Esophagus mucosa (tissue), 1 donor: ENCODE measurements at regions not wholly inside any gene's neighbourhood (a gene's known extent, or its start where the extent isn't known, plus 50 kb on each side); places are given as distances from the start of the nearest gene placed in this dataset.
A peak's percentile ranks its signal among the peaks of the same experiment; 100 is the strongest.

Source experiments
- ATAC-seq: fragments of 200-7000 bp; cut with Tn5 transposase; one replicate; pipeline ENCODE4 v1.9.1; 2020
- donor health status: DM: yes; HTN: yes; CAD: no.

DNA sequence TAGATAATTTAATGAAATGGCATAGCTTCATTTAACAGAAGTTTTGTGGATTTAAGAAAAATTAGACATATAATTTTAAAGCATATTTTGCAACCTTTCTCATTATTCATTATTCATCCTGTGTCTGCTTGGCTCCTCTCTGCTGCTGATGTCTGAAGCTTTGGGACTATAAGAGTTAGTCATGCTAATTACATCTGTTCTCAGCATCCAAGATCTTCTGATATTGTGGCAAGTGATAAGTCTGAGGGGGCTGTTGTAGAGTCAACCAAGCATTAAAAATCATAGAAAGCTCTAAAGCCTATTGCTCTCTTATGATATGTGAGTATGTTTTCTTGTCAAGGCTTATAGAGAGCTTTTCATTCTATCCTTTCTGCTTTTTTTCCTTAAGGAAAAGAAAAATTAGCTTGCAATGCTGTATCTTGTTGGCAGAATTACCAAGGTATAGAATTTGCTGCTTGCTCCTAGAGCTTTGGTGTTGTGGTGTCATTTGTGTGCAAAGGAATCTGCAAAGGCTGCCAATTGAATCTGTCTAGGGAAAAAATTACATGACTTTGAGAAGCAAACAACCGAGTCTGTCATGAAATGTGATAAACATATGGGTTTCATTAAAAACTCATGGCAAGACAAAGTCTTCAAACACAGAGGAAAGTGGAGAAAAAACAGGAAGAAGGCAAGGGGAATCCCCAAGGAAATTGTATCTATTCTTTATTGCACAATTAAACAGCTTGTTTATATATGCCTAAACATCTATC, 156.1 kb upstream of the DAB2 start:
- no peak for ATAC-seq

DNA sequence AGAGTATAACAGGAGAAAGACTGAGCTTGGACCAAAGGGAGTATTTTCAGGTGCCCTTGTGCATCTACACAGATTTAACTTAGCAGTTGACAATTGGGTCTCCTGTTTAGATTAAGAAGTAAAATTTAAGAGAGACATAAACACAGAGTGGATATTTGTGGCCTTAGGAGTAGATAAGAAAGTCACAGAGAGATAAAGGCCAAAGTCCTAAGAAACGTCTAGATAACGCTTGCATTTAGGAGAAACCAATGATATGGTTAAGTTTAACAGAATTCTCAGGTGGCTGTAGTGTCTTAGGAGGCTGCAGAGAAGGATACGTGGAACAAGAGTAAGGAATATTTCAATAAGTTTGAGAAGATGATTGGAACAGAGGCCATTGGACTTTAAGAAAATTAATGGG, 155.0 kb upstream of the DAB2 start:
- no peak for ATAC-seq

DNA sequence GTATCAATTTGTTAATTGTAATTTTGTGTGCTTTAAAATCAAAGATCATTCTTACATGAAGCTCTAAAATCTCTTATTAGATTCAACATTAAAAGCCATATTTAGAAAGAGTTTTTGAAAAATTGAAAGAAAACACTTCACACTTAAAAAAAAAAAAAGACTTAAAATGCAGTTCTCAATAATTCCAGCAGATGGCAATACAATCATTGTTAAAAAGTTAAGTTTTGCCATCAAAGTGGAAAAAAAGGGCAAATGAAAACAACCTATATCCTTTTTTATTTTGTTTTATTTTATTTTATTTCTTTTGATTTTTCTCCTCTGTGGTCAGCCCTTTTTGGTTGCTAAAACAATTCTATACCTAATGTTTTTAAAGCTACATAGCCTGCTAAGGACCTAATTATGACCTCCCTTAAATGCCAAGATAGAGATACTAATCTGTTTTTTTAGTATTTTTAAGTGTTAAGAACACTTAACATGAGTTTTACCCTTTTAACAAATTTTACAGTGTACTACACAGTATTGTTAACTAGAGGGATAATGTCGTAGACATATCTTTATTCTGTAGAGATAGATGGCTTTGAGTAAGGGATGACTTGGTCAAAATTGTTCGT, 154.2 kb upstream of the DAB2 start:
- ATAC-seq: no peak

GRCh38 chr5:39577529-39577928, 152.7 kb upstream of the DAB2 start:
- ATAC-seq: no peak

DNA sequence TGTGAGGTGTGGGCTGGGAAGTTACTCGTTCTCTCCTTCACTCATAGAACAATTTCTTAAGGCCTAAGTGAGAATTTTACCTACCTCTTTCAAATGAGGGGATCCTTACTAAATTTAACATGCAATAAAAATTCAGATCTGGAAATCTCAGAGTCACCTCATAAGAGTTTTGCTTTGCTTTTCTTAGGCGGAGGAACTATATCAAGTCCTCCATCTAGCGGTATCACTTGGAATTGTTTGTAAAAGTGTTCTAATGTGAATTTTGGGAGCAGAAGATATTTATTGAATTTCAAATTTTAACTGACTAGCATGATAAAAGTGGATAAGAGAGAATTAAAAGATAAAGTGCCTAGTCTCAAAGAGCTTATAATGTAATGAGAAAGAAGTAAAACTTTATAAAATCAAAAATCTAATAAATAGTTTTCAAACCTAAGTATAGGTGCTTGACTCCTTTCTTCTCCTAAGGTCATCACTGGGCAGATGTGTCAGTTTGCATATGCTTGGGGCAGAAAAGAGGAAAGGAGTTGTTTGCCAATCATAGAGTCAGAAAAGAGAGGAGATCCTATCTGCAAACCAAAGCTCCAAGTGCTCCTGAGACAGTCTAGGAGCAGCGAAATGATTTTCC, 145.7 kb upstream of the DAB2 start:
- no peak for ATAC-seq

DNA sequence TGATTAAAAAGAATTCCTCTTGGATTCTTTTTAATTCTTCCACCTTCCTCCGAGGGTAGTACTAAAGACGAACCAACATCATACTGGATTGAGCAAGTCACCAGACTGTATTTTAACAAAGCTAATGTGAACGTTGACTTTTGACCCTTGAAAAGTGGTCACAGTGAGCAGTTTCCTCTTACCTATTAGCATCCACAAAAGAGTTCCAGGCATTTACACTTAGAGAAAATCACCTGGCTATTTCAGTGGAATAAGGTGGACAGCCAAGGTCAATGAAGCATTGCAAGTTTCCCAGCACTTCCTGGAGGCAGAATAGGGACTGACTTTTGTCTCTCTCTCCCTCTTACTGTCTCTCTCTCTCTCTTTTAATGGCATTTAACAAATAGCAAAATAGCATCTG, 145.1 kb upstream of the DAB2 start:
- ATAC-seq: no peak

GRCh38 chr5:39566891-39567290, 142.1 kb upstream of the DAB2 start:
- ATAC-seq: no peak

GRCh38 chr5:39566029-39566428, 141.2 kb upstream of the DAB2 start:
- no peak for ATAC-seq

GRCh38 chr5:39561421-39561820, 136.6 kb upstream of the DAB2 start:
- ATAC-seq: no peak

- ATAC-seq: no peak
Observed at GRCh38 chr5:39560726-39561125, 135.9 kb upstream of the DAB2 start.

- no peak for ATAC-seq
Observed at GRCh38 chr5:39559923-39560322, 135.1 kb upstream of the DAB2 start.

- no peak for ATAC-seq
Observed at GRCh38 chr5:39558541-39558940, 133.8 kb upstream of the DAB2 start.

- ATAC-seq: no peak
Observed at GRCh38 chr5:39555788-39556187, 131.0 kb upstream of the DAB2 start.

GRCh38 chr5:39547553-39548154, 122.9 kb upstream of the DAB2 start:
- peak; percentile 31 for ATAC-seq

GRCh38 chr5:39544941-39545340, 120.2 kb upstream of the DAB2 start:
- no peak for ATAC-seq

DNA sequence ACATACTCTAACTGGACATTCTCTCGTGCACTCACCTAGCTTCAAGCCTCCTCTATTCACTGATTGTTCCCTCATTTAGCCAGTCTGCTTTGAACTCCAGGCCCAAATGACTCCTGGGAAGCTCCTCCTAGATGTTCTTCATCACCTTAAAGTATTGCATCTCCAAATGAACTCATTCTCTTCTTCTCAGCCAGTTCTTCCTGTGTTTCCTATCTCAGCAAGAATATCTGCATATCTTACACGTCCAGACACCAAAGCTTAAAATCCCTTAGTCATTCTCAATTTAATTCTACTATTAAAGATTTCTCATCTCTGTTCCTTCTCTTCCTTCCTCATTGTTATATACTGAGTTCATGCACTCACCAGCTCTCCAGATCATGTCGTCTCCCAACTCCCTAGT, 118.6 kb upstream of the DAB2 start:
- ATAC-seq: peak; percentile 80

DNA sequence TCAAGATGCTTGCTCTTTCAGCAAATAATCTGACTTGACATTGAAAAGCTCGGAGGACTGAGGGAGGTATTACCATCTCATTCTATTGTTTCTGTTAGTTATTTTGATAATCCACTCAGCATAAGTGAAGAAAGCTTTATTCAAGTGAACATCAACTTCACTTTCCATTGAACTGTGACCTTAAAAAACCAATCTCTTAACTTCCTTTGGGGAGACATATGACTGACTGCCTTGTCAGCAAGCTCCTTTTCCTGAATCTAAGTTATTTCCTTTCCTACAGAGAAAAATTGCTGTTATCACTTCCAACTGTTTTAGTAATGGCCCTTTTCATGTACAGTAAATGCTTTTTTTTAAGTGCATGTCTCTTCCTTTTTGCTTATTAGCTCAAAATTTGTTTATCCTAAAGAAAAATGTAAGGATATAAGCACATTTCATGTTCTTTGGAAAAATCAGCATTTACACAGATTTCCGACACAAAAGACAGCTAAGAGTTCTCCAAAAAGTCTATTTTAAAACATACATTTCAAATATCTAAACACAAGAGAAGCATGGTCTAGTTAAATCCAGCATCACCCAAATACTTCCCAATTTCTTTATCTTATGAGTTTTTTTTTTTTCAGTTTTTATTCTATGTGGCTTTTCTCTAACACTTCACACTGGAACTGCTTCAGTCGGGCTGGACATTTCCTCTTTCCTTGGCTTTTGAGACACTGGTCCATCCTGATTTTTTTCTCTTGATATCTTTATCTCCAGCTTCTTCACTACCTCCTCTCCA, 117.9 kb upstream of the DAB2 start:
- no peak for ATAC-seq

DNA sequence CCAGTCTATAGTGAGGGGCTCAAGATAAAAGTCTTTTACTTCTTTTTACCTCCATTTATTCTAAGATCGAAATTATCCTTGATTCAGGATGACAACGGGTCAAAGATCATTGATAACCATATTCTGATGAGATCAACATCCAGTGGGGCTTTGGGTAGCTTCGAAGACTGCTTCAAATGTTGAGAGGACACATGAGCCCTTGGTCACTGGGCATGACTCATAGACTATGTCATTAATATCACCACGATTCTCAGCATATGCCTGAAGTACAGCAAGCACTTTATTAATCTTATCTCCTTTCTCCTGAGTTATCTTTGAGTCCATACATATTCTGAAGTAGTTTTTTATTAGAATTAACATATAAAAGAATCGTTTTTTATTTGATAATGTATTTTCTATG, 117.1 kb upstream of the DAB2 start:
- ATAC-seq: no peak

GRCh38 chr5:39539470-39539869, 114.7 kb upstream of the DAB2 start:
- ATAC-seq: no peak

DNA sequence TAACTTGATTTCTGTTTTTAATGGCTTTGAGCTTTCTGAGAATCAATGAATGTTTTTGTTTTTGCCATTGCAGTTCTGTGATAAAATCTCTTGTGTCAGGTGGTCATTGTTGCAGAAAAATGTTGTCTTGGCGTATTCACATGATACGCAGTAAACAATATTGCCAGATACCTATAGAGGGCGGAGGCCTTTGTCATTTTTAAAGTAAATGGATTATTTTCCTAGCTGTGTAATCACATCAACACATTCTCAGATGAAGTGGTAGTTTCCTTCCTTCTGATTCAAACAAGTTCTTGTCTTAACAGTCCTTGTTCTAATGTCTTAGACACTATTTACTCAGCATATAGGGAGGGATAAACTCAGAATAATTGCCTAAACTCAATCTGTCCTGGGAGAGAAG, 109.9 kb upstream of the DAB2 start:
- no peak for ATAC-seq

- no peak for ATAC-seq
Observed at GRCh38 chr5:39533749-39534148, 109.0 kb upstream of the DAB2 start.

GRCh38 chr5:39532511-39532910, 107.7 kb upstream of the DAB2 start:
- no peak for ATAC-seq

DNA sequence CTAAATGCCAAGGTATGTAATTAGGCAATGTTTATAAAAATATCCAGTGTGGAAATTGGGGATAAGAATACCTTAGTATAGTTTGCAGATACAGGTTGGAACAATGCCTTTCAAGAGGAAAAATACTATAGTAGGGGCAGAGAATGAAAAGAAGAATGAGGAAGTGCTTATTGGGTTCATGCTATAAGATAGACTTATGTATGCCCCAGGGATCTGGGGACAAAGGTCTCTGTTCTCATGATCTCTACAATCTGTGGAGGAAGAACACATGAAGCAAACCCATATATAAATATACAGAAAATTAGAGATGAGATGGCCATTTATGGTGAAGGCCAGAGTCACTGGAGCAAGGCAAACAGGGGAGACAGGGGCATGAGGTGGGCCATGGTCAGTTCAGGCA, 106.5 kb upstream of the DAB2 start:
- ATAC-seq: no peak
